ENCODE measurements at regions not wholly inside any gene's neighbourhood (a gene's known extent, or its start where the extent isn't known, plus 50 kb on each side); places are given as distances from the start of the nearest gene placed in this dataset.

GRCh38 chrX:46317163-46317562 is 228.1 kb downstream of the ZNF674 start:
- TF ChIP-seq, protein P1, sequence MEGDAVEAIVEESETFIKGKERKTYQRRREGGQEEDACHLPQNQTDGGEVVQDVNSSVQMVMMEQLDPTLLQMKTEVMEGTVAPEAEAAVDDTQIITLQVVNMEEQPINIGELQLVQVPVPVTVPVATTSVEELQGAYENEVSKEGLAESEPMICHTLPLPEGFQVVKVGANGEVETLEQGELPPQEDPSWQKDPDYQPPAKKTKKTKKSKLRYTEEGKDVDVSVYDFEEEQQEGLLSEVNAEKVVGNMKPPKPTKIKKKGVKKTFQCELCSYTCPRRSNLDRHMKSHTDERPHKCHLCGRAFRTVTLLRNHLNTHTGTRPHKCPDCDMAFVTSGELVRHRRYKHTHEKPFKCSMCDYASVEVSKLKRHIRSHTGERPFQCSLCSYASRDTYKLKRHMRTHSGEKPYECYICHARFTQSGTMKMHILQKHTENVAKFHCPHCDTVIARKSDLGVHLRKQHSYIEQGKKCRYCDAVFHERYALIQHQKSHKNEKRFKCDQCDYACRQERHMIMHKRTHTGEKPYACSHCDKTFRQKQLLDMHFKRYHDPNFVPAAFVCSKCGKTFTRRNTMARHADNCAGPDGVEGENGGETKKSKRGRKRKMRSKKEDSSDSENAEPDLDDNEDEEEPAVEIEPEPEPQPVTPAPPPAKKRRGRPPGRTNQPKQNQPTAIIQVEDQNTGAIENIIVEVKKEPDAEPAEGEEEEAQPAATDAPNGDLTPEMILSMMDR (IDR thresholded peaks at IDR 0.05) = no peak
- no peak for TF ChIP-seq POLR2A (IDR thresholded peaks at IDR 0.05)
